ENCODE measurements at regions not wholly inside any gene's neighbourhood (a gene's known extent, or its start where the extent isn't known, plus 50 kb on each side); places are given as distances from the start of the nearest gene placed in this dataset.

GRCh38 chr6:43852350-43852864 is 82.4 kb downstream of the VEGFA start:
- Mint-ChIP-seq H3K9me3 (no peaks in the 10 kb centered on the region), H3K27ac (peak overlapping the region in 1 of 3 experiments; percentile 36; a peak in 1 of 7 replicates), H3K4me3 (no peak overlapping the region), H3K4me1 (peaks cover 24 to 32% of the 10 kb centered on the region in 2 experiments), H3K27me3 (ENCODE audit: low read depth) (no peaks in the 10 kb centered on the region), H3K36me3 (ENCODE audit: insufficient read depth in 1 of 3, low read depth in 3 of 3) (no peaks in the 10 kb centered on the region)
- WGBS (ENCODE audit: extremely low coverage, insufficient read length, low lambda C conversion rate): no CpG with 5 or more reads among the region's 4 CpGs
- no peak for DNase-seq
- no peak overlapping the region for H4K5ac ChIP-seq (ENCODE audit: insufficient read length, low read depth, low read length)
- no peak overlapping the region for H2AFZ ChIP-seq (ENCODE audit: low read length)
- H4K8ac ChIP-seq (replicated peaks; ENCODE audit: insufficient read length, low read depth, low read length): no peak overlapping the region
- H2BK15ac ChIP-seq (ENCODE audit: low read depth, low read length): no peak overlapping the region
- no peak overlapping the region for H2AK5ac ChIP-seq (ENCODE audit: insufficient read length, low read length)
- H3K23me2 ChIP-seq (ENCODE audit: insufficient read length, low read depth, low read length, poor library complexity, severe bottlenecking): no peaks in the 10 kb centered on the region
- H3K4me1 ChIP-seq (ENCODE audit: insufficient read depth, low read length): no peaks in the 10 kb centered on the region
- H3K79me2 ChIP-seq (ENCODE audit: insufficient read depth, low read length): no peaks in the 10 kb centered on the region
- no peak for TF ChIP-seq CTCF (conservative IDR thresholded peaks at IDR 0.05)
- no peak overlapping the region for H3K4me2 ChIP-seq (ENCODE audit: insufficient read depth, insufficient read length, low read length)
- H2BK5ac ChIP-seq (ENCODE audit: insufficient read length, low read length): no peak overlapping the region
- H3T11ph ChIP-seq (ENCODE audit: low read length): no peak overlapping the region
- H2BK120ac ChIP-seq (ENCODE audit: low read depth, low read length, poor library complexity, severe bottlenecking): no peak overlapping the region
- H3K9ac ChIP-seq (ENCODE audit: extremely low read depth, insufficient read length, low read length): no peak overlapping the region
- no peaks in the 10 kb centered on the region for H3K27me3 ChIP-seq (ENCODE audit: insufficient read depth, low read length)
- H3K14ac ChIP-seq (ENCODE audit: insufficient read depth, low read length): no peak overlapping the region
- H3K27ac ChIP-seq (ENCODE audit: insufficient read length, low read depth, low read length): no peak overlapping the region
- H3K18ac ChIP-seq (ENCODE audit: insufficient read length, low read depth, low read length): no peak overlapping the region
- no peaks in the 10 kb centered on the region for H3K9me3 ChIP-seq (ENCODE audit: control insufficient read depth, low read depth, low read length)
- no peaks in the 10 kb centered on the region for H3K79me1 ChIP-seq (ENCODE audit: insufficient read depth, low read depth, low read length, poor library complexity, severe bottlenecking)
- no peak overlapping the region for H3K4ac ChIP-seq (ENCODE audit: low read depth, low read length)
- no peak overlapping the region for H2BK12ac ChIP-seq (ENCODE audit: insufficient read length, low read depth, low read length)
- no peak overlapping the region for H2BK20ac ChIP-seq (ENCODE audit: low read depth, low read length, poor library complexity, severe bottlenecking)
- no peaks in the 10 kb centered on the region for H4K20me1 ChIP-seq (ENCODE audit: control insufficient read depth, insufficient read depth, insufficient read length)
- no peak overlapping the region for H3K23ac ChIP-seq (ENCODE audit: insufficient read length, low read depth, low read length)
- no peak overlapping the region for H4K91ac ChIP-seq (ENCODE audit: insufficient read length, low read depth, low read length)
- no peak overlapping the region for H3K56ac ChIP-seq (ENCODE audit: insufficient read length, low read depth, low read length)
